Stimulated activated CD8-positive, alpha-beta memory T cell treated with anti-CD3 and anti-CD28 coated beads, Interleukin-7, amount 100 ng/mL, for 48 hours (primary cell): ENCODE measurements at regions not wholly inside any gene's neighbourhood (a gene's known extent, or its start where the extent isn't known, plus 50 kb on each side); places are given as distances from the start of the nearest gene placed in this dataset.
"Not testable (repeated sequence)": the region's sequence is repeated elsewhere in the genome, so short reads cannot be mapped to it uniquely, and the experiment has no call there.

Source experiments
- DNase-seq, 2 donors: peaks; one replicate each; pipeline ENCODE4 v3.0.0-alpha.2; 2020; ENCODE audit warnings: low read depth in 1 of 2; ENCODE audit errors: extremely low read depth in 1 of 2

GRCh38 chr11:82536706-82537105, 197.0 kb downstream of the FAM181B start:
- no peak for DNase-seq

GRCh38 chr11:82533628-82534327, 199.9 kb downstream of the FAM181B start:
- no peak for DNase-seq

GRCh38 chr11:82529936-82530335, 203.7 kb downstream of the FAM181B start:
- DNase-seq, result no peak

- DNase-seq, result no peak
Observed at GRCh38 chr11:82527081-82527584, 206.5 kb downstream of the FAM181B start.

GRCh38 chr11:82523141-82523540, 210.5 kb downstream of the FAM181B start:
- no peak for DNase-seq

- DNase-seq, result no peak
Observed at GRCh38 chr11:82521427-82521826, 212.2 kb downstream of the FAM181B start.

GRCh38 chr11:82507288-82507687, 226.4 kb downstream of the FAM181B start:
- no peak for DNase-seq

GRCh38 chr11:82505379-82505778, 228.3 kb downstream of the FAM181B start:
- DNase-seq, result no peak

- not testable (repeated sequence) for DNase-seq
Observed at GRCh38 chr11:82501174-82501573, 232.5 kb downstream of the FAM181B start.

GRCh38 chr11:82494988-82495432, 238.7 kb downstream of the FAM181B start:
- no peak for DNase-seq

GRCh38 chr11:82474876-82475275, 258.8 kb downstream of the FAM181B start:
- DNase-seq, result no peak

GRCh38 chr11:82465481-82465880, 268.2 kb downstream of the FAM181B start:
- no peak for DNase-seq

- DNase-seq, result no peak
Observed at GRCh38 chr11:82462608-82463242, 270.9 kb downstream of the FAM181B start.

GRCh38 chr11:82458761-82459160, 274.9 kb downstream of the FAM181B start:
- DNase-seq, result no peak

- DNase-seq, result no peak
Observed at GRCh38 chr11:82458147-82458546, 275.5 kb downstream of the FAM181B start.

- DNase-seq, result no peak
Observed at GRCh38 chr11:82450996-82451395, 282.7 kb downstream of the FAM181B start.

- DNase-seq, result no peak
Observed at GRCh38 chr11:82406611-82407010, 327.1 kb downstream of the FAM181B start.

- no peak for DNase-seq
Observed at GRCh38 chr11:82405421-82405820, 328.2 kb downstream of the FAM181B start.

- no peak for DNase-seq
Observed at GRCh38 chr11:82404981-82405380, 328.7 kb downstream of the FAM181B start.

- DNase-seq, result no peak
Observed at GRCh38 chr11:82403640-82404305, 329.9 kb downstream of the FAM181B start.

- DNase-seq, result no peak
Observed at GRCh38 chr11:82398300-82398815, 335.3 kb downstream of the FAM181B start.

- not testable (repeated sequence) for DNase-seq
Observed at GRCh38 chr11:82396639-82397038, 337.0 kb downstream of the FAM181B start.
